A549 (cell line): ENCODE measurements at regions not wholly inside any gene's neighbourhood (a gene's known extent, or its start where the extent isn't known, plus 50 kb on each side); places are given as distances from the start of the nearest gene placed in this dataset.

Experiments
- EP300 ChIP-seq, 2 experiments: fragments of >200 bp; sonication (Bioruptor Twin); formaldehyde crosslinking; IDR thresholded peaks; 2 replicates in 1 of 2; 3 replicates in 1 of 2; pipeline ENCODE4 v1.6.1; 2016 to 2017
- HDAC2 ChIP-seq: fragments of 200-600 bp; sonication (generic); IDR thresholded peaks from 2 replicates; pipeline ENCODE4 v1.6.1; 2016
- PHF8 ChIP-seq: fragments of 200-600 bp; sonication (generic); IDR thresholded peaks from 2 replicates; pipeline ENCODE4 v1.6.1; 2016; ENCODE audit warnings: low read depth, mild to moderate bottlenecking, antibody characterized with exemption, moderate library complexity, borderline replicate concordance
- POLR2A ChIP-seq: IDR thresholded peaks from 2 replicates; pipeline ENCODE4 v1.6.1; 2012; ENCODE audit warnings: mild to moderate bottlenecking, low read length
- POLR2AphosphoS2 ChIP-seq: conservative IDR thresholded peaks from 2 replicates; pipeline ENCODE4 v1.6.1; 2012; ENCODE audit warnings: low read length, improper control_type of control experiment, inconsistent platforms
- RCOR1 ChIP-seq: fragments of 150-350 bp; IDR thresholded peaks from 2 replicates; pipeline ENCODE4 v1.6.1; 2014; ENCODE audit warnings: antibody characterized with exemption, low read length, low read depth
- RFX5 ChIP-seq: fragments of 450-650 bp; IDR thresholded peaks from 2 replicates; pipeline ENCODE4 v1.7.1; 2014; ENCODE audit warnings: antibody characterized with exemption, mild to moderate bottlenecking, moderate library complexity
- TP53 ChIP-seq: fragments of 250-450 bp; sonication (Bioruptor Pico); IDR thresholded peaks from 2 replicates; pipeline ENCODE4 v1.5.0; 2021; ENCODE audit warnings: mild to moderate bottlenecking, moderate library complexity
- ZNF302 ChIP-seq: fragments of 250-450 bp; sonication (Bioruptor Pico); IDR thresholded peaks from 2 replicates; pipeline ENCODE4 v1.9.0; 2021; ENCODE audit warnings: inconsistent platforms, mild to moderate bottlenecking, moderate library complexity
- TF ChIP-seq, protein P1 (sequence below): fragments of >200 bp; sonication (Bioruptor Twin); formaldehyde crosslinking; IDR thresholded peaks from 3 replicates; pipeline ENCODE4 v1.5.1; 2016
- TF ChIP-seq, protein P2 (sequence below): IDR thresholded peaks from 2 replicates; pipeline ENCODE4 v1.6.1; 2012; ENCODE audit warnings: low read depth, borderline replicate concordance

DNA sequence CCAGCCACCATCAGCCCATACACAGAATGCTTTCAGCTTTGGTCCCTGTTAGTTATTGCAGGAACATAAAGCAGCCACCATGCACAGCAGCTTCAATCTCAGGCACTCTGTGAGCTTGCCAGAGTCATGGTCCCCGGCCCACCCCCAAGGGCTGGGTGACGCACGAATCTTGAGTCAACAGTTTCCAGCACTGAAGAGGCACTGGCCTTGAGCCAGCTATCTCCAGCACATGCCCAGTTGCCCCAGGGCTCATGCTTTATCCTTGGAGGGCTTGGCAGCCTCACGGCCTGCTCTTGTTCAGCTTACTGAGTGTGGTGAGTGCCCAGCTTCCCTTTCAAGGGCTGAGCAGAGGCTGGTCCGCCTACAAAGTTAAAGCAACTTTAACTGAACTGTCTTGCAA is 200.7 kb upstream of the RAB4A start:
- TF ChIP-seq, protein P1, sequence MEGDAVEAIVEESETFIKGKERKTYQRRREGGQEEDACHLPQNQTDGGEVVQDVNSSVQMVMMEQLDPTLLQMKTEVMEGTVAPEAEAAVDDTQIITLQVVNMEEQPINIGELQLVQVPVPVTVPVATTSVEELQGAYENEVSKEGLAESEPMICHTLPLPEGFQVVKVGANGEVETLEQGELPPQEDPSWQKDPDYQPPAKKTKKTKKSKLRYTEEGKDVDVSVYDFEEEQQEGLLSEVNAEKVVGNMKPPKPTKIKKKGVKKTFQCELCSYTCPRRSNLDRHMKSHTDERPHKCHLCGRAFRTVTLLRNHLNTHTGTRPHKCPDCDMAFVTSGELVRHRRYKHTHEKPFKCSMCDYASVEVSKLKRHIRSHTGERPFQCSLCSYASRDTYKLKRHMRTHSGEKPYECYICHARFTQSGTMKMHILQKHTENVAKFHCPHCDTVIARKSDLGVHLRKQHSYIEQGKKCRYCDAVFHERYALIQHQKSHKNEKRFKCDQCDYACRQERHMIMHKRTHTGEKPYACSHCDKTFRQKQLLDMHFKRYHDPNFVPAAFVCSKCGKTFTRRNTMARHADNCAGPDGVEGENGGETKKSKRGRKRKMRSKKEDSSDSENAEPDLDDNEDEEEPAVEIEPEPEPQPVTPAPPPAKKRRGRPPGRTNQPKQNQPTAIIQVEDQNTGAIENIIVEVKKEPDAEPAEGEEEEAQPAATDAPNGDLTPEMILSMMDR: no peak
- TF ChIP-seq HDAC2: no peak
- TF ChIP-seq PHF8: no peak
- TF ChIP-seq RFX5: no peak
- peak in 1 of 2 experiments; percentile 49; a peak in 2 of 5 replicates for TF ChIP-seq EP300 (IDR thresholded peaks at IDR 0.05)
- no peak for TF ChIP-seq POLR2A
- TF ChIP-seq ZNF302 (CRISPR knock-in tag): no peak
- no peak for TF ChIP-seq TP53 (CRISPR knock-in tag)
- TF ChIP-seq, protein P2, sequence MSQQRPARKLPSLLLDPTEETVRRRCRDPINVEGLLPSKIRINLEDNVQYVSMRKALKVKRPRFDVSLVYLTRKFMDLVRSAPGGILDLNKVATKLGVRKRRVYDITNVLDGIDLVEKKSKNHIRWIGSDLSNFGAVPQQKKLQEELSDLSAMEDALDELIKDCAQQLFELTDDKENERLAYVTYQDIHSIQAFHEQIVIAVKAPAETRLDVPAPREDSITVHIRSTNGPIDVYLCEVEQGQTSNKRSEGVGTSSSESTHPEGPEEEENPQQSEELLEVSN: 0 out of 2 replicates have a peak, but pooled peaks have one; percentile 34
- no peak for TF ChIP-seq RCOR1
- no peak for TF ChIP-seq POLR2AphosphoS2
